Thoracic aorta (tissue), 2 donors: ENCODE measurements at regions not wholly inside any gene's neighbourhood (a gene's known extent, or its start where the extent isn't known, plus 50 kb on each side); places are given as distances from the start of the nearest gene placed in this dataset.

Experiments
- ATAC-seq: fragments of 150-250 bp; one replicate; pipeline ENCODE4 v1.8.0; 2017; ENCODE audit warnings: low read depth; ENCODE audit not compliant: insufficient number of reproducible peaks, low FRiP score
- DNase-seq: peaks from one replicate; pipeline ENCODE4 v3.0.0-alpha.2; 2020; ENCODE audit warnings: low spot score
- H3K27ac ChIP-seq, 2 donors: fragments of 200-600 bp; sonication (generic); 1 replicate in 1 of 2; 2 replicates in 1 of 2; pipeline ENCODE4 v1.5.1; 2016; ENCODE audit warnings: mild to moderate bottlenecking in 2 of 2, moderate library complexity in 2 of 2
- H3K27me3 ChIP-seq: fragments of 200-600 bp; sonication (generic); replicated peaks from 2 replicates; pipeline ENCODE4 v1.6.0; 2016; ENCODE audit warnings: mild to moderate bottlenecking; ENCODE audit not compliant: insufficient read depth
- H3K36me3 ChIP-seq: fragments of 200-600 bp; sonication (generic); one replicate; pipeline ENCODE4 v1.5.1; 2016
- H3K4me1 ChIP-seq, 2 donors: fragments of 200-600 bp; sonication (generic); 1 replicate in 1 of 2; 2 replicates in 1 of 2; pipeline versions ENCODE4 v1.5.1 to v1.6.0; 2016; ENCODE audit warnings: low read depth in 2 of 2, mild to moderate bottlenecking in 1 of 2; ENCODE audit not compliant: control insufficient read depth in 1 of 2
- H3K4me3 ChIP-seq: fragments of 200-600 bp; sonication (generic); 2 replicates; pipeline ENCODE4 v1.5.1; 2016; ENCODE audit warnings: mild to moderate bottlenecking
- H3K9me3 ChIP-seq: fragments of 200-600 bp; sonication (generic); 2 replicates; pipeline ENCODE4 v1.5.1; 2016
- CTCF ChIP-seq: fragments of 200-600 bp; sonication (generic); IDR thresholded peaks from one replicate; pipeline ENCODE4 v1.5.1; 2019; ENCODE audit warnings: antibody characterized with exemption

GRCh38 chr6:143621876-143622605, 55.7 kb upstream of the PHACTR2 start:
- DNase-seq (no peak), ATAC-seq (no peak)
- Histone ChIP-seq H3K27me3 (no peaks in the 10 kb centered on the region), H3K27ac (no peak overlapping the region), H3K9me3 (no peaks in the 10 kb centered on the region), H3K4me3 (no peak overlapping the region), H3K36me3 (no peaks in the 10 kb centered on the region), H3K4me1 (peaks cover 10 to 40% of the 10 kb centered on the region in 2 donors)
- TF ChIP-seq CTCF, result no peak

- Histone ChIP-seq H3K4me3 (no peak overlapping the region), H3K9me3 (no peaks in the 10 kb centered on the region), H3K27me3 (no peaks in the 10 kb centered on the region), H3K4me1 (peaks cover 10 to 40% of the 10 kb centered on the region in 2 donors), H3K36me3 (no peaks in the 10 kb centered on the region), H3K27ac (peak overlapping the region in 1 of 2 donors; percentile 16)
- TF ChIP-seq CTCF, result no peak
- no peak for ATAC-seq
- no peak for DNase-seq
Observed at GRCh38 chr6:143621159-143621873, 56.4 kb upstream of the PHACTR2 start.

GRCh38 chr6:143620447-143620846, 57.3 kb upstream of the PHACTR2 start:
- peaks cover 10 to 40% of the 10 kb centered on the region in 2 donors for H3K4me1 ChIP-seq
- no peaks in the 10 kb centered on the region for H3K36me3 ChIP-seq
- ATAC-seq, result no peak
- no peaks in the 10 kb centered on the region for H3K27me3 ChIP-seq
- DNase-seq, result no peak
- H3K4me3 ChIP-seq, result no peak overlapping the region
- TF ChIP-seq CTCF, result no peak
- peak overlapping the region in 1 of 2 donors; percentile 16 for H3K27ac ChIP-seq
- no peaks in the 10 kb centered on the region for H3K9me3 ChIP-seq

- no peaks in the 10 kb centered on the region for H3K27me3 ChIP-seq
- TF ChIP-seq CTCF, result no peak
- ATAC-seq (no peak), DNase-seq (no peak)
- peaks cover 10 to 40% of the 10 kb centered on the region in 2 donors for H3K4me1 ChIP-seq
- H3K9me3 ChIP-seq, result no peaks in the 10 kb centered on the region
- no peak overlapping the region for H3K4me3 ChIP-seq
- no peaks in the 10 kb centered on the region for H3K36me3 ChIP-seq
- H3K27ac ChIP-seq, result no peak overlapping the region
Observed at GRCh38 chr6:143619824-143620401, 57.9 kb upstream of the PHACTR2 start.

- Histone ChIP-seq H3K9me3 (no peaks in the 10 kb centered on the region), H3K27me3 (no peaks in the 10 kb centered on the region), H3K4me1 (peaks cover 14 to 25% of the 10 kb centered on the region in 2 donors), H3K27ac (no peak overlapping the region), H3K36me3 (no peaks in the 10 kb centered on the region), H3K4me3 (no peak overlapping the region)
- DNase-seq (no peak), ATAC-seq (no peak)
- TF ChIP-seq CTCF, result no peak
Observed at GRCh38 chr6:143616741-143617140, 61.0 kb upstream of the PHACTR2 start.
